ENCODE measurements at regions not wholly inside any gene's neighbourhood (a gene's known extent, or its start where the extent isn't known, plus 50 kb on each side); places are given as distances from the start of the nearest gene placed in this dataset.

- Histone ChIP-seq H3K9ac (ENCODE audit: low read length) (no peak overlapping the region), H2AFZ (ENCODE audit: low read depth, low read length) (no peak overlapping the region), H3K9me3 (ENCODE audit: insufficient read depth, low read length) (no peaks in the 10 kb centered on the region), H3K4me1 (ENCODE audit: low read length) (no peaks in the 10 kb centered on the region), H4K20me1 (ENCODE audit: insufficient read depth, low read length) (no peaks in the 10 kb centered on the region), H3K4me3 (ENCODE audit: low read length) (no peak overlapping the region), H3K79me2 (ENCODE audit: low read length) (no peaks in the 10 kb centered on the region), H3K4me2 (ENCODE audit: low read length) (no peak overlapping the region), H3K36me3 (replicated peaks; ENCODE audit: low read depth, low read length) (no peaks in the 10 kb centered on the region), H3K27me3 (ENCODE audit: low read depth, low read length) (no peaks in the 10 kb centered on the region), H3K27ac (ENCODE audit: low read length) (no peak overlapping the region)
- TF ChIP-seq CTCF (IDR thresholded peaks at IDR 0.05; ENCODE audit: low read depth, low read length) = no peak
- no peak for TF ChIP-seq EZH2phosphoT487 (IDR thresholded peaks at IDR 0.05; ENCODE audit: low read depth)
These were observed 1864.2 kb upstream of the C9orf72 start for GRCh38 chr9:29437526-29437925.

GRCh38 chr9:29439961-29440360, 1866.7 kb upstream of the C9orf72 start:
- Histone ChIP-seq H3K9me3 (ENCODE audit: insufficient read depth, low read length) (no peaks in the 10 kb centered on the region), H2AFZ (ENCODE audit: low read depth, low read length) (no peak overlapping the region), H4K20me1 (ENCODE audit: insufficient read depth, low read length) (no peaks in the 10 kb centered on the region), H3K4me3 (ENCODE audit: low read length) (no peak overlapping the region), H3K9ac (ENCODE audit: low read length) (no peak overlapping the region), H3K4me1 (ENCODE audit: low read length) (no peaks in the 10 kb centered on the region), H3K27me3 (ENCODE audit: low read depth, low read length) (no peaks in the 10 kb centered on the region), H3K27ac (ENCODE audit: low read length) (no peak overlapping the region), H3K4me2 (ENCODE audit: low read length) (no peak overlapping the region), H3K79me2 (ENCODE audit: low read length) (no peaks in the 10 kb centered on the region), H3K36me3 (replicated peaks; ENCODE audit: low read depth, low read length) (no peaks in the 10 kb centered on the region)
- TF ChIP-seq CTCF (IDR thresholded peaks at IDR 0.05; ENCODE audit: low read depth, low read length) (no peak), EZH2phosphoT487 (IDR thresholded peaks at IDR 0.05; ENCODE audit: low read depth) (no peak)

GRCh38 chr9:29440449-29440848, 1867.2 kb upstream of the C9orf72 start:
- no peak overlapping the region for H3K9ac ChIP-seq (ENCODE audit: low read length)
- H3K36me3 ChIP-seq (replicated peaks; ENCODE audit: low read depth, low read length) = no peaks in the 10 kb centered on the region
- no peak overlapping the region for H3K27ac ChIP-seq (ENCODE audit: low read length)
- H3K79me2 ChIP-seq (ENCODE audit: low read length) = no peaks in the 10 kb centered on the region
- no peaks in the 10 kb centered on the region for H3K27me3 ChIP-seq (ENCODE audit: low read depth, low read length)
- H3K4me2 ChIP-seq (ENCODE audit: low read length) = no peak overlapping the region
- H2AFZ ChIP-seq (ENCODE audit: low read depth, low read length) = no peak overlapping the region
- H3K4me1 ChIP-seq (ENCODE audit: low read length) = no peaks in the 10 kb centered on the region
- no peaks in the 10 kb centered on the region for H4K20me1 ChIP-seq (ENCODE audit: insufficient read depth, low read length)
- H3K4me3 ChIP-seq (ENCODE audit: low read length) = no peak overlapping the region
- H3K9me3 ChIP-seq (ENCODE audit: insufficient read depth, low read length) = no peaks in the 10 kb centered on the region
- TF ChIP-seq CTCF (IDR thresholded peaks at IDR 0.05; ENCODE audit: low read depth, low read length) = no peak
- TF ChIP-seq EZH2phosphoT487 (IDR thresholded peaks at IDR 0.05; ENCODE audit: low read depth) = no peak

GRCh38 chr9:29445751-29446150, 1872.5 kb upstream of the C9orf72 start:
- Histone ChIP-seq H3K4me3 (ENCODE audit: low read length) (no peak overlapping the region), H3K79me2 (ENCODE audit: low read length) (no peaks in the 10 kb centered on the region), H3K4me2 (ENCODE audit: low read length) (no peak overlapping the region), H3K9me3 (ENCODE audit: insufficient read depth, low read length) (no peaks in the 10 kb centered on the region), H3K4me1 (ENCODE audit: low read length) (peaks cover 7% of the 10 kb centered on the region; the same call in 1 of the 2 replicates), H3K27me3 (ENCODE audit: low read depth, low read length) (no peaks in the 10 kb centered on the region), H3K27ac (ENCODE audit: low read length) (no peak overlapping the region), H3K9ac (ENCODE audit: low read length) (no peak overlapping the region), H3K36me3 (replicated peaks; ENCODE audit: low read depth, low read length) (no peaks in the 10 kb centered on the region), H4K20me1 (ENCODE audit: insufficient read depth, low read length) (no peaks in the 10 kb centered on the region), H2AFZ (ENCODE audit: low read depth, low read length) (no peak overlapping the region)
- no peak for TF ChIP-seq EZH2phosphoT487 (IDR thresholded peaks at IDR 0.05; ENCODE audit: low read depth)
- TF ChIP-seq CTCF (IDR thresholded peaks at IDR 0.05; ENCODE audit: low read depth, low read length) = no peak
